A549 (cell line): ENCODE measurements at regions not wholly inside any gene's neighbourhood (a gene's known extent, or its start where the extent isn't known, plus 50 kb on each side); places are given as distances from the start of the nearest gene placed in this dataset.

ENCODE experiments used
- ATAC-seq, 2 experiments: fragments of 200-7000 bp in 1 of 2; fragments of >200 bp in 1 of 2; cut with Nextera tagmentation in 1 of 2; cut with Tn5 transposase in 1 of 2; 3 replicates each; pipeline versions ENCODE4 v1.8.0 to v1.9.1; 2018 to 2020; ENCODE audit warnings: mild to moderate bottlenecking in 1 of 2, moderate library complexity in 1 of 2
- CTCF ChIA-PET: fragments of 300-600 bp; sonication (Branson Sonifier 250); formaldehyde crosslinking; extraction: SDS; loops from one replicate; lab custom pipeline; 2021; ENCODE audit warnings: antibody characterized with exemption, inconsistent platforms; lab: Yijun Ruan, JAX
- POLR2A ChIA-PET: fragments of 350-600 bp; formaldehyde crosslinking; extraction: SDS; loops from one replicate; lab custom pipeline; 2021; ENCODE audit warnings: antibody characterized with exemption, inconsistent platforms; lab: Yijun Ruan, JAX
- DNase-seq, 2 experiments: peaks; one replicate each; pipeline versions ENCODE4 v3.0.0 to v3.0.0-alpha.2; 2011 to 2016; ENCODE audit warnings: low read depth in 1 of 2, low spot score in 1 of 2
- FAIRE-seq: peaks from 2 replicates; lab custom pipeline; 2011; peaks lifted over from hg19 to GRCh38; lab: Jason Lieb, UNC
- H3K27ac ChIP-seq, 2 experiments: fragments of >200 bp; sonication (Bioruptor Twin); formaldehyde crosslinking; 3 replicates each; pipeline ENCODE4 v1.5.1; 2016 to 2017
- H3K4me1 ChIP-seq: fragments of >200 bp; sonication (Bioruptor Twin); formaldehyde crosslinking; 3 replicates; pipeline ENCODE4 v1.6.1; 2016
- H3K4me2 ChIP-seq: fragments of >200 bp; sonication (Bioruptor Twin); formaldehyde crosslinking; 3 replicates; pipeline ENCODE4 v1.6.1; 2016
- H3K4me3 ChIP-seq: fragments of >200 bp; sonication (Bioruptor Twin); formaldehyde crosslinking; 3 replicates; pipeline ENCODE4 v1.5.1; 2016
- H3K9me3 ChIP-seq: fragments of >200 bp; sonication (Bioruptor Twin); formaldehyde crosslinking; 3 replicates; pipeline ENCODE4 v1.6.1; 2016
- ATOH8 ChIP-seq: fragments of 250-450 bp; sonication (Bioruptor Pico); IDR thresholded peaks from 2 replicates; pipeline ENCODE4 v1.5.0; 2020; ENCODE audit warnings: low read depth, mild to moderate bottlenecking, moderate library complexity
- CBX2 ChIP-seq: fragments of 200-600 bp; sonication (generic); IDR thresholded peaks from 2 replicates; pipeline ENCODE4 v1.6.1; 2016; ENCODE audit warnings: low read depth, mild to moderate bottlenecking, borderline replicate concordance
- CBX8 ChIP-seq: fragments of 200-600 bp; sonication (generic); IDR thresholded peaks from 2 replicates; pipeline ENCODE4 v1.6.1; 2016
- E2F6 ChIP-seq: IDR thresholded peaks from 2 replicates; pipeline ENCODE4 v1.6.1; 2012; ENCODE audit warnings: low read depth, borderline replicate concordance
- EHMT2 ChIP-seq: fragments of 200-600 bp; sonication (generic); IDR thresholded peaks from 2 replicates; pipeline ENCODE4 v1.6.1; 2016; ENCODE audit warnings: antibody characterized with exemption, low read depth, mild to moderate bottlenecking, moderate library complexity
- EP300 ChIP-seq, 2 experiments: fragments of >200 bp; sonication (Bioruptor Twin); formaldehyde crosslinking; IDR thresholded peaks; 2 replicates in 1 of 2; 3 replicates in 1 of 2; pipeline ENCODE4 v1.6.1; 2016 to 2017
- GATA3 ChIP-seq: IDR thresholded peaks from 2 replicates; pipeline ENCODE4 v1.6.1; 2012; ENCODE audit warnings: borderline replicate concordance
- HES2 ChIP-seq: fragments of >200 bp; sonication (Bioruptor Twin); formaldehyde crosslinking; IDR thresholded peaks from 2 replicates; pipeline ENCODE4 v1.6.1; 2016
- HMGXB4 ChIP-seq: fragments of 250-450 bp; sonication (Bioruptor Pico); IDR thresholded peaks from 2 replicates; pipeline ENCODE4 v1.5.0; 2021; ENCODE audit warnings: mild to moderate bottlenecking, moderate library complexity, borderline replicate concordance
- HOXB5 ChIP-seq: fragments of 250-450 bp; sonication (Bioruptor Pico); IDR thresholded peaks from 2 replicates; pipeline ENCODE4 v1.5.0; 2020; ENCODE audit warnings: mild to moderate bottlenecking, moderate library complexity
- KDM5A ChIP-seq: fragments of 200-600 bp; sonication (generic); IDR thresholded peaks from 2 replicates; pipeline ENCODE4 v1.6.1; 2016; ENCODE audit warnings: antibody characterized with exemption, mild to moderate bottlenecking
- MAZ ChIP-seq: fragments of 150-350 bp; IDR thresholded peaks from 2 replicates; pipeline ENCODE4 v1.6.1; 2014; ENCODE audit warnings: antibody characterized with exemption, low read depth, low read length, borderline replicate concordance
- MYC ChIP-seq: IDR thresholded peaks from 2 replicates; pipeline ENCODE4 v1.6.1; 2012; ENCODE audit warnings: mild to moderate bottlenecking, inconsistent platforms, low read length, improper control_type of control experiment, borderline replicate concordance
- NFE2L2 ChIP-seq: fragments of 150-350 bp; conservative IDR thresholded peaks from 2 replicates; pipeline ENCODE4 v1.6.1; 2014; ENCODE audit warnings: low read length
- NPAS2 ChIP-seq: fragments of 250-450 bp; sonication (Bioruptor Pico); IDR thresholded peaks from 2 replicates; pipeline ENCODE4 v1.8.0; 2022; ENCODE audit warnings: mild to moderate bottlenecking, moderate library complexity, borderline replicate concordance
- NR3C1 ChIP-seq: fragments of >200 bp; sonication (Bioruptor Twin); formaldehyde crosslinking; IDR thresholded peaks from 3 replicates; pipeline ENCODE4 v1.6.1; 2017
- POLR2A ChIP-seq: IDR thresholded peaks from 2 replicates; pipeline ENCODE4 v1.6.1; 2012; ENCODE audit warnings: mild to moderate bottlenecking, low read length
- RARB ChIP-seq: fragments of 250-450 bp; sonication (Bioruptor Pico); IDR thresholded peaks from 2 replicates; pipeline ENCODE4 v1.8.0; 2021; ENCODE audit warnings: mild to moderate bottlenecking, moderate library complexity
- REST ChIP-seq: fragments of 200-600 bp; sonication (generic); IDR thresholded peaks from 2 replicates; pipeline ENCODE4 v1.6.1; 2016; ENCODE audit warnings: antibody characterized with exemption, mild to moderate bottlenecking, moderate library complexity
- RFX5 ChIP-seq: fragments of 450-650 bp; IDR thresholded peaks from 2 replicates; pipeline ENCODE4 v1.7.1; 2014; ENCODE audit warnings: antibody characterized with exemption, mild to moderate bottlenecking, moderate library complexity
- RNF2 ChIP-seq: fragments of 200-600 bp; sonication (generic); IDR thresholded peaks from 2 replicates; pipeline ENCODE4 v1.6.1; 2016; ENCODE audit warnings: low read depth, mild to moderate bottlenecking, antibody characterized with exemption, moderate library complexity, borderline replicate concordance
- SMC3 ChIP-seq: fragments of >200 bp; sonication (Bioruptor Twin); formaldehyde crosslinking; IDR thresholded peaks from 3 replicates; pipeline ENCODE4 v1.6.1; 2018; ENCODE audit warnings: inconsistent platforms
- TP53 ChIP-seq: fragments of 250-450 bp; sonication (Bioruptor Pico); IDR thresholded peaks from 2 replicates; pipeline ENCODE4 v1.5.0; 2021; ENCODE audit warnings: mild to moderate bottlenecking, moderate library complexity
- USF2 ChIP-seq: fragments of 450-650 bp; IDR thresholded peaks from 2 replicates; pipeline ENCODE4 v1.6.1; 2014; ENCODE audit warnings: antibody characterized with exemption
- ZC3H11A ChIP-seq: fragments of 450-650 bp; IDR thresholded peaks from 2 replicates; pipeline ENCODE4 v1.6.1; 2014; ENCODE audit warnings: antibody characterized with exemption, mild to moderate bottlenecking
- ZNF302 ChIP-seq: fragments of 250-450 bp; sonication (Bioruptor Pico); IDR thresholded peaks from 2 replicates; pipeline ENCODE4 v1.9.0; 2021; ENCODE audit warnings: inconsistent platforms, mild to moderate bottlenecking, moderate library complexity
- ZSCAN20 ChIP-seq: fragments of 250-450 bp; sonication (Bioruptor Pico); IDR thresholded peaks from 2 replicates; pipeline ENCODE4 v1.8.0; 2022; ENCODE audit warnings: mild to moderate bottlenecking, moderate library complexity
- WGBS: methylation state at CpG from one replicate; pipeline ENCODE4 v1.1.6; 2017; ENCODE audit errors: missing lambda C conversion rate; 5-methylcytosine and 5-hydroxymethylcytosine counted together

- WGBS = 72% methylated on average over 5 of the region's 5 CpGs
- H3K4me1 ChIP-seq = no peaks in the 10 kb centered on the region
- FAIRE-seq = no peak
- H3K9me3 ChIP-seq = no peaks in the 10 kb centered on the region
- no peak overlapping the region for H3K27ac ChIP-seq
- ChIA-PET CTCF (interaction anchor here (1.0 kb wide), 1 partner anchor 112 kb away, joined by 4 read pairs; no protein-coding TSS in a partner anchor), POLR2A (no interaction called here)
- no peak for TF ChIP-seq SMC3
- TF ChIP-seq EHMT2 = no peak
- no peak for TF ChIP-seq ZSCAN20 (CRISPR knock-in tag)
- no peak for TF ChIP-seq NFE2L2
- no peak for TF ChIP-seq USF2
- no peak for TF ChIP-seq RFX5
- no peak for TF ChIP-seq HES2
- no peak for TF ChIP-seq E2F6
- no peak for TF ChIP-seq EP300 (IDR thresholded peaks at IDR 0.05)
- TF ChIP-seq HOXB5 (CRISPR knock-in tag) = no peak
- no peak for TF ChIP-seq CBX8
- no peak for TF ChIP-seq ZC3H11A
- TF ChIP-seq RARB (CRISPR knock-in tag) = no peak
- no peak for TF ChIP-seq MYC
- no peak for TF ChIP-seq NPAS2
- TF ChIP-seq NR3C1 = no peak
- no peak for TF ChIP-seq CBX2
- TF ChIP-seq ATOH8 (CRISPR knock-in tag) = no peak
- TF ChIP-seq, all 56 proteins: peak for 0
- Histone ChIP-seq H3K4me3 (no peak overlapping the region), H3K4me2 (no peak overlapping the region)
- ATAC-seq = no peak
- DNase-seq = no peak
These were observed 110.4 kb downstream of the CYP26B1 start for GRCh38 chr2:72037261-72037666.

- no peaks in the 10 kb centered on the region for H3K9me3 ChIP-seq
- no peak overlapping the region for H3K27ac ChIP-seq
- ChIA-PET CTCF (no interaction called here), POLR2A (no interaction called here)
- ATAC-seq = no peak
- no peak overlapping the region for H3K4me3 ChIP-seq
- DNase-seq = no peak
- no peaks in the 10 kb centered on the region for H3K4me1 ChIP-seq
- no peak for FAIRE-seq
- TF ChIP-seq RNF2 (no peak), TP53 (CRISPR knock-in tag) (no peak), MAZ (no peak), EHMT2 (no peak)
- H3K4me2 ChIP-seq = no peak overlapping the region
- 96% methylated on average over 3 of the region's 6 CpGs for WGBS
These were observed 111.1 kb downstream of the CYP26B1 start for GRCh38 chr2:72036595-72036994.

GRCh38 chr2:72036173-72036545 lies 111.5 kb downstream of the CYP26B1 start:
- no peak for DNase-seq
- CTCF ChIA-PET = no interaction called here
- Histone ChIP-seq H3K27ac (no peak overlapping the region), H3K9me3 (no peaks in the 10 kb centered on the region), H3K4me3 (no peak overlapping the region), H3K4me2 (no peak overlapping the region), H3K4me1 (no peaks in the 10 kb centered on the region)
- FAIRE-seq = no peak
- POLR2A ChIA-PET = no interaction called here
- WGBS = 77% methylated on average over 3 of the region's 3 CpGs
- no peak for ATAC-seq
- TF ChIP-seq GATA3 (no peak), KDM5A (no peak), ZNF302 (CRISPR knock-in tag) (no peak), HES2 (no peak), REST (no peak), HMGXB4 (CRISPR knock-in tag) (no peak), POLR2A (no peak)
